Calu3 (cell line): ENCODE measurements at regions not wholly inside any gene's neighbourhood (a gene's known extent, or its start where the extent isn't known, plus 50 kb on each side); places are given as distances from the start of the nearest gene placed in this dataset.

Experiments used
- BruUV-seq: library from RNA; stranded (reverse); fragments of 400-500 nt; replicated peaks from 2 replicates; lab custom pipeline; 2021; lab: Mats Ljungman, UMichigan
- CTCF ChIA-PET: fragments of 300-600 bp; sonication (Branson Sonifier 250); formaldehyde crosslinking; loops from one replicate; lab custom pipeline; 2022; ENCODE audit warnings: antibody characterized with exemption; lab: Charles Lee
- DNase-seq: peaks from one replicate; pipeline ENCODE4 v3.0.0; 2022
- H3K27ac Mint-ChIP-seq: one replicate; pipeline ENCODE4 v1.8.0; 2022; ENCODE audit warnings: mixed read lengths; ENCODE audit not compliant: unreplicated experiment
- H3K27me3 Mint-ChIP-seq: one replicate; pipeline ENCODE4 v1.8.0; 2022; ENCODE audit warnings: mixed read lengths; ENCODE audit not compliant: unreplicated experiment
- H3K36me3 Mint-ChIP-seq: one replicate; pipeline ENCODE4 v1.8.0; 2022; ENCODE audit warnings: mild to moderate bottlenecking, moderate library complexity, mixed read lengths; ENCODE audit not compliant: insufficient read depth, unreplicated experiment
- H3K4me1 Mint-ChIP-seq: one replicate; pipeline ENCODE4 v1.8.0; 2022; ENCODE audit warnings: mild to moderate bottlenecking, low read depth, mixed read lengths; ENCODE audit not compliant: unreplicated experiment
- H3K4me3 Mint-ChIP-seq: one replicate; pipeline ENCODE4 v1.8.0; 2022; ENCODE audit warnings: mild to moderate bottlenecking, low read depth, moderate library complexity, mixed read lengths; ENCODE audit not compliant: unreplicated experiment
- H3K9me3 Mint-ChIP-seq: one replicate; pipeline ENCODE4 v1.8.0; 2022; ENCODE audit warnings: low read depth, mixed read lengths; ENCODE audit not compliant: unreplicated experiment
- intact Hi-C: fragments of 100-400 bp; cut with micrococcal nuclease; formaldehyde crosslinking; loops from one replicate; pipeline ENCODE4 v1.10.0; 2022; ENCODE audit not compliant: unreplicated experiment
- TF ChIP-seq, protein P1 (sequence below): fragments of 200-600 bp; IDR thresholded peaks from one replicate; pipeline ENCODE4 v1.8.0; 2022; ENCODE audit warnings: antibody characterized with exemption; ENCODE audit not compliant: unreplicated experiment

DNA sequence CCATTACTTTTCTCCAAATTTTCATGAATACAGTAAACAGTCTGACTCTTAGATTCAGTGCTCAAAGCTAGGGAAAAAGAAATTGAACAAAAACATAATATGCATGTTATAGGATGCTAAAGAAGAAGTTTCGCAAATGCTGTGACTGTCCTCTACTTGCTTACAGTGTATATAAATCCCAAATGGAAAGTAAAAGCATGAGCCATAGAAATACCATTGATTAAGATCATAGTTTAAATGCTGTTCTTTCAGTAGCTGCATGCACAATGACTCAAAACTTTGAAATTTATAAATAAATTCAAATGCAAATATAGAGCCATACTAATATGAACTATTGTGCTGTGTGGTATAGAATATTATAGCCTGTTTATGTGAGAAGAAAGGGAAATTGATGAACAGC, 1113.9 kb upstream of the ACVR2A start:
- Mint-ChIP-seq H3K9me3 (no peaks in the 10 kb centered on the region), H3K4me3 (no peak overlapping the region), H3K27ac (no peak overlapping the region), H3K4me1 (no peaks in the 10 kb centered on the region), H3K27me3 (no peaks in the 10 kb centered on the region), H3K36me3 (no peaks in the 10 kb centered on the region)
- BruUV-seq = no TSS peak
- intact Hi-C loops = loop anchor here (5.0 to 10.0 kb wide), 2 partner anchors 304 to 601 kb away; no protein-coding TSS in a partner anchor
- TF ChIP-seq, protein P1, sequence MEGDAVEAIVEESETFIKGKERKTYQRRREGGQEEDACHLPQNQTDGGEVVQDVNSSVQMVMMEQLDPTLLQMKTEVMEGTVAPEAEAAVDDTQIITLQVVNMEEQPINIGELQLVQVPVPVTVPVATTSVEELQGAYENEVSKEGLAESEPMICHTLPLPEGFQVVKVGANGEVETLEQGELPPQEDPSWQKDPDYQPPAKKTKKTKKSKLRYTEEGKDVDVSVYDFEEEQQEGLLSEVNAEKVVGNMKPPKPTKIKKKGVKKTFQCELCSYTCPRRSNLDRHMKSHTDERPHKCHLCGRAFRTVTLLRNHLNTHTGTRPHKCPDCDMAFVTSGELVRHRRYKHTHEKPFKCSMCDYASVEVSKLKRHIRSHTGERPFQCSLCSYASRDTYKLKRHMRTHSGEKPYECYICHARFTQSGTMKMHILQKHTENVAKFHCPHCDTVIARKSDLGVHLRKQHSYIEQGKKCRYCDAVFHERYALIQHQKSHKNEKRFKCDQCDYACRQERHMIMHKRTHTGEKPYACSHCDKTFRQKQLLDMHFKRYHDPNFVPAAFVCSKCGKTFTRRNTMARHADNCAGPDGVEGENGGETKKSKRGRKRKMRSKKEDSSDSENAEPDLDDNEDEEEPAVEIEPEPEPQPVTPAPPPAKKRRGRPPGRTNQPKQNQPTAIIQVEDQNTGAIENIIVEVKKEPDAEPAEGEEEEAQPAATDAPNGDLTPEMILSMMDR = no peak
- no peak for DNase-seq
- CTCF ChIA-PET = no interaction called here

DNA sequence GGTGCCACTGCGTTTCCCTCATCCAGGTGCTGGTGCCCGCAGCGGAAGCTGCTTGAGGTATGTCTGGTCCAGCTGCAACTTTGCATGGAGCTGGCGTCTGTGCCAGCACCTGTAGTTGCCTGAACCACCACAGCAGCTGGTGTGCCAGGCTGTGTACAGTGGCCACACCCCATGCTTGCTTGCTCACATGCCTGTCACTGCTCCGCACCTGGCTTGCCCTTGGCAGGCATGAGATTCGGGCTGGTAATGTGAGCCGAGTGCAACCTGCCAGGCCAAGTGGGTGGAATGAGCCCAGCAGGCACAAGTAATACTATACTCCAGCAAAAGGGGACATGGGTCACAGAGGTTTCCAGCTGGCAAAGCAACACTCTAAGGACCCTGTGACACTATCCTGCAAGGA, 1123.3 kb upstream of the ACVR2A start:
- Mint-ChIP-seq H3K4me1 (no peaks in the 10 kb centered on the region), H3K27me3 (no peaks in the 10 kb centered on the region)
- intact Hi-C loops = no loop called here

DNA sequence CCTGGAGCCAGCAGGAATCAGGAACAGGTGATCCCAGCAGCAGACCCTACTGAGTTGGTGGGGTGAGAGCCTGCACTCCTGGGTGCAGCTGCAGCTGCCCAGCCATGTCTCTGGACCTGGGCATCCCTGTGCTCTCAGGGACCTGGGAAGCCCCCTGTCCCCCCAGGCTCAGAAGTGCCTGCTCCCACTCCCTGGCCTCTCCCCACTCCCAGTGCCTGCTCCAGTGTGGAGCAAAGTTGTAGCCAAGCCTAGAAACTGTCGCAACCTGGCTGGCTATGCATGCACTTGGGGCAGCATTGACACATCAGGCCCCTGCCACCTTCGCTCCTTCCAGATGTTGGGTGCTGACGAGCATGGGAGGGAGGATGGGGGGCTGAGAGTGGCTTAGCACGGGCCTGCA, 1124.7 kb upstream of the ACVR2A start:
- Mint-ChIP-seq H3K9me3 (no peaks in the 10 kb centered on the region), H3K27ac (no peak overlapping the region), H3K4me1 (no peaks in the 10 kb centered on the region), H3K36me3 (no peaks in the 10 kb centered on the region), H3K27me3 (no peaks in the 10 kb centered on the region), H3K4me3 (no peak overlapping the region)
- TF ChIP-seq, protein P1 = no peak
- BruUV-seq = no TSS peak
- CTCF ChIA-PET = no interaction called here
- intact Hi-C loops = no loop called here
- DNase-seq = no peak

More for the DNA sequence above, 1123.3 kb upstream of the ACVR2A start:
- CTCF ChIA-PET = no interaction called here
- no peak overlapping the region for H3K4me3 Mint-ChIP-seq
- no peaks in the 10 kb centered on the region for H3K36me3 Mint-ChIP-seq
- BruUV-seq = no TSS peak
- no peak for DNase-seq
- no peaks in the 10 kb centered on the region for H3K9me3 Mint-ChIP-seq
- TF ChIP-seq, protein P1 = no peak
- H3K27ac Mint-ChIP-seq = no peak overlapping the region

DNA sequence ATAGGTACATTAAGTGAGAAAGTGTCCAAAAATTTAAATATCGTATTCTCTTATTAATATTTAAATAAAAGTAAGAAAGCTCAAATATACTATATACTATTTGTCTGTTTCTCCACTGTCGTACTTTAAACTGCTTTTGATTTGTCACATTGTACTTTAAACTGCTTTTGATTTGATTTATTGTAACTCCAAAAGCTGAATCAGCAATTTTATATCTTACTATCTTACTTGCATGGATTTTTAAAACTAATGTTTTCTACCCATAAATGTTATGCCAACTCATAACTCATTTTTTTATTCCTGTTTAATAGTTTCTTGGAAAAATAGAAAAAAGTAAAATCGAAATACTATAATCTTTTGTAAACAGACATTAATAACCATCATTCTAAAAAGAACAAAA, 1128.2 kb upstream of the ACVR2A start:
- Mint-ChIP-seq H3K36me3 (no peaks in the 10 kb centered on the region), H3K4me1 (no peaks in the 10 kb centered on the region), H3K27me3 (no peaks in the 10 kb centered on the region), H3K27ac (no peak overlapping the region), H3K4me3 (no peak overlapping the region), H3K9me3 (peaks cover 3% of the 10 kb centered on the region)
- DNase-seq = no peak
- BruUV-seq = no TSS peak
- intact Hi-C loops = no loop called here
- TF ChIP-seq, protein P1 = no peak
- CTCF ChIA-PET = no interaction called here

DNA sequence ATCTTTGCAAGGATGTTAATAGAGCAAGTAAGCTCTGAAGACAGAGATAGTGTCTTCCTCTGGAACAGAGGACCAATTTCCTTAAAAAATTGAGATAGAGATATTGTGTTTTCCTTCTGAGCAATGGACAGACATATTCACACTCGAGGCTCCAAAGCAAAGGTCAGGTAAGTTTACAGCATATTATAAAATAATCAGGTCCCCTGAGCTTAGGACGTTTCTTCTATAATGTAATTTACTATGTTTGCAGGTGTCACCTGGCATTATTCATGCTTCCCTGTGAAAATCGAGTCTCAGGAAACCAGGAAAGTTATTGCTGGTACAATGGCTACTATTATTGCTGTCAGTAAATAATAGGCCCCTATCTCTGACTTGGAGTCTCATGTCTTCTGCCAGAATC, 1135.8 kb upstream of the ACVR2A start:
- DNase-seq = no peak
- peaks cover 6% of the 10 kb centered on the region for H3K9me3 Mint-ChIP-seq
- H3K27me3 Mint-ChIP-seq = no peaks in the 10 kb centered on the region
- no peak overlapping the region for H3K27ac Mint-ChIP-seq
- no peak overlapping the region for H3K4me3 Mint-ChIP-seq
- intact Hi-C loops = no loop called here
- BruUV-seq = no TSS peak
- H3K36me3 Mint-ChIP-seq = no peaks in the 10 kb centered on the region
- no peaks in the 10 kb centered on the region for H3K4me1 Mint-ChIP-seq
- TF ChIP-seq, protein P1 = no peak
- CTCF ChIA-PET = no interaction called here
